ENCODE measurements at regions not wholly inside any gene's neighbourhood (a gene's known extent, or its start where the extent isn't known, plus 50 kb on each side); places are given as distances from the start of the nearest gene placed in this dataset.

- Histone ChIP-seq H3K9me3 (replicated peaks) (no peaks in the 10 kb centered on the region), H3K36me3 (no peaks in the 10 kb centered on the region), H3K27ac (replicated peaks) (no peak overlapping the region), H3K27me3 (ENCODE audit: low read depth) (peaks cover 22% of the 10 kb centered on the region), H3K4me1 (peaks cover 5% of the 10 kb centered on the region), H3K4me3 (no peak overlapping the region)
- TF ChIP-seq CTCF (IDR thresholded peaks at IDR 0.05; ENCODE audit: borderline replicate concordance), result no peak
- intact Hi-C loops (cut with micrococcal nuclease), result no loop called here
- no peak for DNase-seq
Observed at GRCh38 chr15:99921101-99921500, 187.9 kb upstream of the LYSMD4 start.

- Histone ChIP-seq H3K27me3 (ENCODE audit: low read depth) (peaks cover 22% of the 10 kb centered on the region), H3K4me1 (no peaks in the 10 kb centered on the region), H3K36me3 (no peaks in the 10 kb centered on the region), H3K27ac (replicated peaks) (no peak overlapping the region), H3K9me3 (replicated peaks) (no peaks in the 10 kb centered on the region), H3K4me3 (no peak overlapping the region)
- intact Hi-C loops (cut with micrococcal nuclease), result no loop called here
- no peak for TF ChIP-seq CTCF (IDR thresholded peaks at IDR 0.05; ENCODE audit: borderline replicate concordance)
- no peak for DNase-seq
Observed at GRCh38 chr15:99918072-99918471, 184.8 kb upstream of the LYSMD4 start.

GRCh38 chr15:99917252-99917651 is 184.0 kb upstream of the LYSMD4 start:
- no peak overlapping the region for H3K4me3 ChIP-seq
- intact Hi-C loops (cut with micrococcal nuclease), result no loop called here
- no peak overlapping the region for H3K27ac ChIP-seq (replicated peaks)
- no peaks in the 10 kb centered on the region for H3K9me3 ChIP-seq (replicated peaks)
- TF ChIP-seq CTCF (IDR thresholded peaks at IDR 0.05; ENCODE audit: borderline replicate concordance), result no peak
- peaks cover 22% of the 10 kb centered on the region for H3K27me3 ChIP-seq (ENCODE audit: low read depth)
- DNase-seq, result no peak
- H3K36me3 ChIP-seq, result no peaks in the 10 kb centered on the region
- no peaks in the 10 kb centered on the region for H3K4me1 ChIP-seq

GRCh38 chr15:99916668-99917223 is 183.5 kb upstream of the LYSMD4 start:
- no peaks in the 10 kb centered on the region for H3K4me1 ChIP-seq
- H3K27ac ChIP-seq (replicated peaks), result no peak overlapping the region
- no peak overlapping the region for H3K4me3 ChIP-seq
- no peak for TF ChIP-seq CTCF (IDR thresholded peaks at IDR 0.05; ENCODE audit: borderline replicate concordance)
- no peak for DNase-seq
- no peaks in the 10 kb centered on the region for H3K36me3 ChIP-seq
- intact Hi-C loops (cut with micrococcal nuclease), result no loop called here
- no peaks in the 10 kb centered on the region for H3K9me3 ChIP-seq (replicated peaks)
- H3K27me3 ChIP-seq (ENCODE audit: low read depth), result peaks cover 22% of the 10 kb centered on the region

GRCh38 chr15:99914723-99915122 is 181.5 kb upstream of the LYSMD4 start:
- no peak for TF ChIP-seq CTCF (IDR thresholded peaks at IDR 0.05; ENCODE audit: borderline replicate concordance)
- H3K4me1 ChIP-seq, result no peaks in the 10 kb centered on the region
- peaks cover 22% of the 10 kb centered on the region for H3K27me3 ChIP-seq (ENCODE audit: low read depth)
- H3K36me3 ChIP-seq, result no peaks in the 10 kb centered on the region
- H3K4me3 ChIP-seq, result no peak overlapping the region
- intact Hi-C loops (cut with micrococcal nuclease), result no loop called here
- no peak overlapping the region for H3K27ac ChIP-seq (replicated peaks)
- no peak for DNase-seq
- no peaks in the 10 kb centered on the region for H3K9me3 ChIP-seq (replicated peaks)

Measured in left ventricle myocardium inferior (tissue), 1 donor.